Peyer's patch (tissue), 4 donors: ENCODE measurements at regions not wholly inside any gene's neighbourhood (a gene's known extent, or its start where the extent isn't known, plus 50 kb on each side); places are given as distances from the start of the nearest gene placed in this dataset.

Experiments used
- DNase-seq, 3 donors: peaks; one replicate each; pipeline ENCODE4 v3.0.0-alpha.2; 2017 to 2019
- H3K27ac ChIP-seq, 4 donors: fragments of 200-600 bp; sonication (generic); one replicate each; pipeline ENCODE4 v1.5.1; 2016 to 2019
- H3K27me3 ChIP-seq, 2 donors: fragments of 200-600 bp; sonication (generic); one replicate each; pipeline ENCODE4 v1.5.1; 2019
- H3K36me3 ChIP-seq, 3 donors: fragments of 200-600 bp; sonication (generic); one replicate each; pipeline ENCODE4 v1.5.1; 2016 to 2019
- H3K4me1 ChIP-seq, 4 donors: fragments of 200-600 bp; sonication (generic); one replicate each; pipeline ENCODE4 v1.5.1; 2016 to 2019
- H3K4me3 ChIP-seq, 4 donors: fragments of 200-600 bp; sonication (generic); 1 replicate in 3 of 4; 2 replicates in 1 of 4; pipeline ENCODE4 v1.5.1; 2016 to 2019; ENCODE audit warnings: mild to moderate bottlenecking in 1 of 4
- H3K9me3 ChIP-seq, 4 donors: fragments of 200-600 bp; sonication (generic); one replicate each; pipeline ENCODE4 v1.5.1; 2016 to 2019; ENCODE audit warnings: mild to moderate bottlenecking in 1 of 4
- CTCF ChIP-seq, 6 experiments: fragments of 450-650 bp in 4 of 6; fragments of 200-600 bp in 2 of 6; sonication (generic) in 1 of 6; IDR thresholded peaks; one replicate each; pipeline ENCODE4 v1.5.1; 2017 to 2019; ENCODE audit warnings: antibody characterized with exemption in 6 of 6, mild to moderate bottlenecking in 3 of 6, moderate library complexity in 1 of 6
- POLR2A ChIP-seq, 2 donors: fragments of 450-650 bp; IDR thresholded peaks; one replicate each; pipeline ENCODE4 v1.5.1; 2017; ENCODE audit warnings: antibody characterized with exemption in 2 of 2, mild to moderate bottlenecking in 2 of 2, moderate library complexity in 2 of 2

GRCh38 chr6:3640868-3641267 lies 110.6 kb downstream of the PXDC1 start:
- DNase-seq: no peak
- no peak overlapping the region for H3K4me3 ChIP-seq
- no peaks in the 10 kb centered on the region for H3K4me1 ChIP-seq
- no peak for TF ChIP-seq CTCF (IDR thresholded peaks at IDR 0.05)
- TF ChIP-seq POLR2A (IDR thresholded peaks at IDR 0.05): no peak
- no peaks in the 10 kb centered on the region for H3K9me3 ChIP-seq
- H3K36me3 ChIP-seq: no peaks in the 10 kb centered on the region
- no peak overlapping the region for H3K27ac ChIP-seq
- H3K27me3 ChIP-seq: no peaks in the 10 kb centered on the region

GRCh38 chr6:3638662-3639061 lies 112.9 kb downstream of the PXDC1 start:
- H3K27ac ChIP-seq: no peak overlapping the region
- H3K4me3 ChIP-seq: no peak overlapping the region
- H3K9me3 ChIP-seq: no peaks in the 10 kb centered on the region
- no peaks in the 10 kb centered on the region for H3K36me3 ChIP-seq
- TF ChIP-seq CTCF (IDR thresholded peaks at IDR 0.05) (no peak), POLR2A (IDR thresholded peaks at IDR 0.05) (no peak)
- H3K27me3 ChIP-seq: no peaks in the 10 kb centered on the region
- no peak for DNase-seq
- H3K4me1 ChIP-seq: no peaks in the 10 kb centered on the region

GRCh38 chr6:3636060-3636459 lies 115.5 kb downstream of the PXDC1 start:
- no peak overlapping the region for H3K4me3 ChIP-seq
- DNase-seq: no peak
- H3K36me3 ChIP-seq: no peaks in the 10 kb centered on the region
- H3K9me3 ChIP-seq: no peaks in the 10 kb centered on the region
- TF ChIP-seq POLR2A (IDR thresholded peaks at IDR 0.05) (no peak), CTCF (IDR thresholded peaks at IDR 0.05) (no peak)
- no peaks in the 10 kb centered on the region for H3K27me3 ChIP-seq
- no peak overlapping the region for H3K27ac ChIP-seq
- H3K4me1 ChIP-seq: no peaks in the 10 kb centered on the region

GRCh38 chr6:3635482-3635881 lies 116.0 kb downstream of the PXDC1 start:
- Histone ChIP-seq H3K4me1 (no peaks in the 10 kb centered on the region), H3K4me3 (no peak overlapping the region), H3K27ac (no peak overlapping the region), H3K9me3 (no peaks in the 10 kb centered on the region), H3K27me3 (no peaks in the 10 kb centered on the region), H3K36me3 (no peaks in the 10 kb centered on the region)
- DNase-seq: no peak
- TF ChIP-seq POLR2A (IDR thresholded peaks at IDR 0.05) (no peak), CTCF (IDR thresholded peaks at IDR 0.05) (no peak)

- no peaks in the 10 kb centered on the region for H3K4me1 ChIP-seq
- H3K27me3 ChIP-seq: no peaks in the 10 kb centered on the region
- no peak overlapping the region for H3K4me3 ChIP-seq
- no peak for TF ChIP-seq CTCF (IDR thresholded peaks at IDR 0.05)
- TF ChIP-seq POLR2A (IDR thresholded peaks at IDR 0.05): no peak
- H3K9me3 ChIP-seq: no peaks in the 10 kb centered on the region
- H3K36me3 ChIP-seq: no peaks in the 10 kb centered on the region
- DNase-seq: no peak
- H3K27ac ChIP-seq: no peak overlapping the region
Observed at GRCh38 chr6:3634280-3634816, 117.2 kb downstream of the PXDC1 start.

- Histone ChIP-seq H3K4me1 (no peaks in the 10 kb centered on the region), H3K4me3 (no peak overlapping the region), H3K27me3 (no peaks in the 10 kb centered on the region), H3K27ac (no peak overlapping the region), H3K9me3 (no peaks in the 10 kb centered on the region), H3K36me3 (no peaks in the 10 kb centered on the region)
- no peak for TF ChIP-seq CTCF (IDR thresholded peaks at IDR 0.05)
- DNase-seq: no peak
Observed at GRCh38 chr6:3633711-3634110, 117.8 kb downstream of the PXDC1 start.
